Type B pancreatic cell (in vitro differentiated cells): ENCODE measurements at regions not wholly inside any gene's neighbourhood (a gene's known extent, or its start where the extent isn't known, plus 50 kb on each side); places are given as distances from the start of the nearest gene placed in this dataset.
A peak's percentile ranks its signal among the peaks of the same experiment; 100 is the strongest.

ENCODE experiments used
- DNase-seq: peaks from one replicate; pipeline ENCODE4 v3.0.0; 2021; ENCODE audit warnings: mixed read lengths; ENCODE audit not compliant: unreplicated experiment; ENCODE audit errors: extremely low spot score
- H3K27ac Mint-ChIP-seq: 2 replicates; pipeline ENCODE4 v1.8.0; 2021; ENCODE audit warnings: mild to moderate bottlenecking, mixed read lengths
- H3K27me3 Mint-ChIP-seq: 2 replicates; pipeline ENCODE4 v1.8.0; 2021; ENCODE audit warnings: mixed read lengths
- H3K36me3 Mint-ChIP-seq: 2 replicates; pipeline ENCODE4 v1.8.0; 2021; ENCODE audit warnings: mixed read lengths
- H3K4me1 Mint-ChIP-seq: one replicate; pipeline ENCODE4 v1.8.0; 2021; ENCODE audit warnings: mixed read lengths; ENCODE audit not compliant: unreplicated experiment
- H3K4me3 Mint-ChIP-seq: 2 replicates; pipeline ENCODE4 v1.8.0; 2021; ENCODE audit warnings: mild to moderate bottlenecking, mixed read lengths
- H3K9me3 Mint-ChIP-seq: 2 replicates; pipeline ENCODE4 v1.8.0; 2021; ENCODE audit warnings: mixed read lengths
- TF ChIP-seq, protein P1 (sequence below): fragments of 200-600 bp; sonication (generic); conservative IDR thresholded peaks from 2 replicates; pipeline ENCODE4 v1.5.0; 2021; ENCODE audit warnings: antibody characterized with exemption, mild to moderate bottlenecking

GRCh38 chr6:78153976-78154375, 501.1 kb downstream of the MEI4 start:
- Mint-ChIP-seq H3K36me3 (no peaks in the 10 kb centered on the region), H3K27ac (no peak overlapping the region), H3K4me3 (no peak overlapping the region), H3K4me1 (no peaks in the 10 kb centered on the region), H3K27me3 (no peaks in the 10 kb centered on the region), H3K9me3 (no peaks in the 10 kb centered on the region)
- TF ChIP-seq, protein P1, sequence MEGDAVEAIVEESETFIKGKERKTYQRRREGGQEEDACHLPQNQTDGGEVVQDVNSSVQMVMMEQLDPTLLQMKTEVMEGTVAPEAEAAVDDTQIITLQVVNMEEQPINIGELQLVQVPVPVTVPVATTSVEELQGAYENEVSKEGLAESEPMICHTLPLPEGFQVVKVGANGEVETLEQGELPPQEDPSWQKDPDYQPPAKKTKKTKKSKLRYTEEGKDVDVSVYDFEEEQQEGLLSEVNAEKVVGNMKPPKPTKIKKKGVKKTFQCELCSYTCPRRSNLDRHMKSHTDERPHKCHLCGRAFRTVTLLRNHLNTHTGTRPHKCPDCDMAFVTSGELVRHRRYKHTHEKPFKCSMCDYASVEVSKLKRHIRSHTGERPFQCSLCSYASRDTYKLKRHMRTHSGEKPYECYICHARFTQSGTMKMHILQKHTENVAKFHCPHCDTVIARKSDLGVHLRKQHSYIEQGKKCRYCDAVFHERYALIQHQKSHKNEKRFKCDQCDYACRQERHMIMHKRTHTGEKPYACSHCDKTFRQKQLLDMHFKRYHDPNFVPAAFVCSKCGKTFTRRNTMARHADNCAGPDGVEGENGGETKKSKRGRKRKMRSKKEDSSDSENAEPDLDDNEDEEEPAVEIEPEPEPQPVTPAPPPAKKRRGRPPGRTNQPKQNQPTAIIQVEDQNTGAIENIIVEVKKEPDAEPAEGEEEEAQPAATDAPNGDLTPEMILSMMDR: no peak
- no peak for DNase-seq

DNA sequence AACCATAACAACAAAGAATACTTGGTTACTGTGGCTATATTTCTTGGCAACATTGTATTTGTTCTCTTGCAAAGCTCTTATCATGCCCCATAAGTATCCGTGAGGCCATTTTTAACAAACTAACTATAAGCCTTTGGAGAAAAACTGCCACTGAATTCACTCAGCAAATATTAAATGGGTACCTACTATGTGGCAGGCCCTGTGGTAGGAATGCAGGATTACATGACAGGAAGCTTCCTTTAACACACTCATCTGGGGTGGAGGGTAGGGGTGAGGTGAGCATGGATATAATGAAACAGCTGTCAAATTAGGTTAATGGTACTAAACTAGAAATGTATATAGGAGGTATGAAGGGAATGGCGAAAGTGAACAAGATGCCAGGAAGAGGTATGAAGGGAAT, 504.8 kb downstream of the MEI4 start:
- no peak for DNase-seq
- H3K4me3 Mint-ChIP-seq: no peak overlapping the region
- H3K4me1 Mint-ChIP-seq: no peaks in the 10 kb centered on the region
- no peaks in the 10 kb centered on the region for H3K36me3 Mint-ChIP-seq
- TF ChIP-seq, protein P1: peak; percentile 25
- no peaks in the 10 kb centered on the region for H3K27me3 Mint-ChIP-seq
- no peak overlapping the region for H3K27ac Mint-ChIP-seq
- no peaks in the 10 kb centered on the region for H3K9me3 Mint-ChIP-seq

DNA sequence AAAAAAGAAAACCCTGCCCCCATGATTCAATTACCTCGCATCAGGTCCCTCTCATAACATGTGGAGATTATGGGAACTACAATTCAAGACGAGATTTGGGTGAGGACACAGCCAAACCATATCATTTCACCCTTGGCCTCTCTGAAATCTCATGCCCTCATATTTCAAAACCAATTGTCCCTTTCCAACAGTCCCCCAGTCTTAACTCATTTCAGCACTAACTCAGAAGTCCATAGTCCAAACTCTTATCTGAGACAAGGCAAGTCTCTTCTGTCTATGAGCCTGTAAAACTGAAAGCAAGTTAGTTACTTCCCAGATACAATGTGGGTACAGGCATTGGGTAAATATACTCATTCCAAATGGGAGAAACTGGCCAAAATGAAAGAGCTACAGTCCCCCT, 536.1 kb downstream of the MEI4 start:
- Mint-ChIP-seq H3K36me3 (no peaks in the 10 kb centered on the region), H3K27me3 (no peaks in the 10 kb centered on the region), H3K27ac (no peak overlapping the region), H3K4me3 (no peak overlapping the region), H3K4me1 (no peaks in the 10 kb centered on the region), H3K9me3 (peaks cover 7% of the 10 kb centered on the region)
- TF ChIP-seq, protein P1: no peak
- DNase-seq: no peak

DNA sequence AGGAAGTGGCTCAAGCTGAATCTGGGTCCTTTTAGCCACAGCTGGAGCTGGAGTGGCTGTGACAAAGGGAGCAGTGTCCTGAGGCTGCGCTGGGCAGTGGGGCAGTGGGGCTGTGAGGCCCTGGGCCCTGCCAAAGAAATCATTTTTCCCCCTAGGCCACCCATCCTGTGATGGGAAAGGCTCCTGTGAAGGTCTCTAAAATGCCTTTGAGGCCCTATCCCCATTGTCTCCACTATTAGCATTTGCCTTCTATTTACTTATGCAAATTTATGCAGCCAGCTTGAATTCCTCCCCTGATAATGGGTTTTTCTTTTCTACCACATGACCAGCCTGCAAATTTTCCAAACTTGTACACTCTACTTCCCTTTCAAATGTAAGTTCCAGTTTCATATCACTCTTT, 539.2 kb downstream of the MEI4 start:
- DNase-seq: no peak
- TF ChIP-seq, protein P1: no peak
- Mint-ChIP-seq H3K4me3 (no peak overlapping the region), H3K27ac (no peak overlapping the region), H3K9me3 (peaks cover 7% of the 10 kb centered on the region), H3K4me1 (peaks cover 3% of the 10 kb centered on the region), H3K27me3 (peaks cover 5% of the 10 kb centered on the region), H3K36me3 (no peaks in the 10 kb centered on the region)

DNA sequence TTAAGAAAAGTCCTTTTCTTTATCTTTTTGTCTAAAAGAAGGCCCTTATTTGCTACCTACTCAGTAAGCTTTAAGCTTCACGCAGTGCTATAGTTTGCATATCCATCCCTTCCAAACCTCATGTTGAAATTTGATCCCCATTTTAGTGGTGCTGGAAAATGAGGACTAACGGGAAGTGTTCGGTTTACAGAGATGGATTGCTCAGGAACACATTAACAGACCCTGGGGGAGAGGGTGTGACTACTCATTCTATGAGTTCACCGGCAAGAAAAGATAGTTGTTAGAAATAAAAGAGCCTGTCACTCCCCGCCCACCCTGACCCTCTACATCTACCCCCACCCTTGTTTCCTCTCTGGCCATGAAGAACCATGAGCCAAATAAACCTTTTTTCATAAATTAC, 546.2 kb downstream of the MEI4 start:
- Mint-ChIP-seq H3K27ac (no peak overlapping the region), H3K4me1 (peaks cover 29% of the 10 kb centered on the region), H3K27me3 (peaks cover 9% of the 10 kb centered on the region), H3K4me3 (no peak overlapping the region), H3K36me3 (no peaks in the 10 kb centered on the region), H3K9me3 (no peaks in the 10 kb centered on the region)
- DNase-seq: no peak
- TF ChIP-seq, protein P1: no peak

DNA sequence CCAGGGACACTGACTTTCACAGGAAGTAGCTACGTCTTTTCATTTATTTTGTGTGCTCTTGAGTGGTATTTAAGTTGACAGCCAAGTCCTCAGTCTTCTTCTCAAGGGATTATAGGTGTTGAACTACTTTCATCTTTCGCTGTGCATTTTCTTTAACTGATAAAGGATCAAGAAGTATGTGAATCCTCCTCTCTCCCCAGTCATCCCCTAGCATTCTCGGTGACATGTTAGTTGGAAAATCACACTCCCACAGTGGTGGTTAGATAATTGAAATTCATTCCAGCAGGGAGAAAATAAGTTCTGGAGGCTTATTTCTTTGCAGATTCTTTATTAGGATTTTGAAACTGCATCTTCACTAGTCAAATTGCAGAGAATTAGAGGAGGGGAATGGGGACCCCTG, 569.4 kb downstream of the MEI4 start:
- DNase-seq: no peak
- no peaks in the 10 kb centered on the region for H3K27me3 Mint-ChIP-seq
- H3K9me3 Mint-ChIP-seq: no peaks in the 10 kb centered on the region
- H3K4me3 Mint-ChIP-seq: no peak overlapping the region
- TF ChIP-seq, protein P1: no peak
- no peak overlapping the region for H3K27ac Mint-ChIP-seq
- H3K36me3 Mint-ChIP-seq: no peaks in the 10 kb centered on the region
- no peaks in the 10 kb centered on the region for H3K4me1 Mint-ChIP-seq
